GM21390 (cell line): ENCODE measurements at regions not wholly inside any gene's neighbourhood (a gene's known extent, or its start where the extent isn't known, plus 50 kb on each side); places are given as distances from the start of the nearest gene placed in this dataset.
"Not testable (repeated sequence)": the region's sequence is repeated elsewhere in the genome, so short reads cannot be mapped to it uniquely, and the experiment has no call there.

Experiments used
- ATAC-seq: cut with Tn5 transposase; IDR thresholded peaks from one replicate; pipeline ENCODE4 v1.9.1; 2021; ENCODE audit not compliant: unreplicated experiment

GRCh38 chr5:79924936-79925893, 65.8 kb downstream of the MTX3 start:
- no peak for ATAC-seq

- no peak for ATAC-seq
These were observed 67.6 kb downstream of the MTX3 start for GRCh38 chr5:79923431-79923830.

GRCh38 chr5:79922626-79923025, 68.4 kb downstream of the MTX3 start:
- ATAC-seq: no peak

DNA sequence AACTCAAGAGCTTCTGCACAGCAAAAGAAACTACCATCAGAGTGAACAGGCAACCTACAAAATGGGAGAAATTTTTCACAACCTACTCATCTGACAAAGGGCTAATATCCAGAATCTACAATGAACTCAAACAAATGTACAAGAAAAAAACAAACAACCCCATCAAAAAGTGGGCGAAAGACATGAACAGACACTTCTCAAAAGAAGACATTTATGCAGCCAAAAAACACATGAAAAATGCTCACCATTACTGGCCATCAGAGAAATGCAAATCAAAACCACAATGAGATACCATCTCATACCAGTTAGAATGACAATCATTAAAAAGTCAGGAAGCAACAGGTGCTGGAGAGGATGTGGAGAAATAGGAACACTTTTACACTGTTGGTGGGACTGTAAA, 83.6 kb downstream of the MTX3 start:
- not testable (repeated sequence) for ATAC-seq

GRCh38 chr5:79902571-79902970, 88.5 kb downstream of the MTX3 start:
- not testable (repeated sequence) for ATAC-seq

GRCh38 chr5:79901631-79902030, 89.4 kb downstream of the MTX3 start:
- ATAC-seq: no peak

DNA sequence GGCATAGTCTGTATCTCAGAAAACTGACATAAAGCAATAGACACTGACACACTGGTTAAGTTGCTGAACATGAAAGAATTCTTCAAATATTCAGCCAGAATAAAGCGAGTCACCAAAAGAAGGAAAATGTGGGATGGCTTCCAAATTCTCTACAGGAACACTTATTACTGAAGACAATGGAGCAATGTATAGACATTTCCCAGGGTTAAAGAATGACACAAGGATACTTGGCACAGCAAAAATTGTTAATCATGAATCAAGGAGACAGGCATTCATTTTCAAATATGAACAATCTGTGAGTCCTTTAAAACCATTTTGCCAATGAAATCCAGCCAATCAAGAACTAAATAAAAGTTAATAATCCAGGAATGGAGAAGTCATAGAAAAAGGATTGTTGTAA, 92.5 kb downstream of the MTX3 start:
- ATAC-seq: no peak

- ATAC-seq: no peak
These were observed 97.1 kb downstream of the MTX3 start for GRCh38 chr5:79893976-79894375.

DNA sequence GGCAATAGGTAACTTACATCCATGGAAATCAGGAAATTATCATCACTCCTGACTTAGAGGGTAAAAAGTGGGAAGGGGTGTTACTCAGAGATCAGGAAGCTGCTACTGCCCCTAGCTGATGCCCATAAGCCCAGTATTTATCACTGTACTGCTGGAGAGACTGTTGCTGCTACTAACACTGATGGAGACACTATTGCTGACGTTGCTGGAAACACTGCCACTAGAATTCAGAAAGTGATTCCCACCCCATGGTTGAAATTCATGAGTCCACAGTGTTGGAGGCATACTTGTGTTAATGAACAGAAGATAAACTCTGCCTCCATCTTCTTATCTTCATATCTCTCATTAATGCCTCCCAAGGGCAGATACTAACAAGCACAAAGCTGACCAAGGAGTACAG, 97.6 kb downstream of the MTX3 start:
- ATAC-seq: no peak

GRCh38 chr5:79890930-79891249, 100.2 kb downstream of the MTX3 start:
- no peak for ATAC-seq

DNA sequence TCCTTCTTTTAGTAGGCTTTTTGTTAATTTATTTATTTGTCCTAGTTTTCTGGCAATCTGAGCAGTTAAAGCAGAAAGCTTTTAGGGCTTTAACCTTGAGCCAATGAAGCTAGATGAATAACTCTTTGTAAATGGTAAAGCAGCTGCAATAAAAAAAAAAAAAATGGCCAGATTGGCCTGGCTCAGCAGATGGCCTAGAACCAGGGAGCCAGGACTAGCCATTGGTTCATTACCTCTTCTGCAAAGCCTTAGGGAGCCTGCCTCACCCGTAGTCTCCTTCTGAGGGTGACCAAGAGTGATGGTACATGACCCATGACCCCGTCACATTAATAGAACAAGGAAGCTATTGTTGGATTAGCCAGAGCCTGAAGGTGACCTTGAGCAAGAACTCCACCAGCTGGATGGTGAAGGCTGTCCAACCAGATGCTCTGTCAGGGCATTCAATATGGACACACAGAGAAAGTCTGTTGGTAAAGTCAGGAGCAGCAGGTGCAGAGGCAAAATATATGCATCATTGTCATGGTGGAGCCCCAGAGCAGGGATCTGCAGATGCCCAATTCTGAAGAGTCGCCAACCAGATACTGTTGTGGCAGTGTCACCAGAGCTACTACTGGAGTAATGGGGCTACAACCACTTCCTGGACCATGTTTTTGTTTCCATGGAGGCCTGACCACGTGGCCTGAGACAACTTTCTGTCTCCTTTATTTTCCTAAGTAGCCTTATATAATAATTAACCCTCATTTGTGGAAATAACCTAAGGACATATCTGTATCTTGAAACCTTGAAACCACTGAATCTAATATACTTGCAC, 100.7 kb downstream of the MTX3 start:
- ATAC-seq: no peak

DNA sequence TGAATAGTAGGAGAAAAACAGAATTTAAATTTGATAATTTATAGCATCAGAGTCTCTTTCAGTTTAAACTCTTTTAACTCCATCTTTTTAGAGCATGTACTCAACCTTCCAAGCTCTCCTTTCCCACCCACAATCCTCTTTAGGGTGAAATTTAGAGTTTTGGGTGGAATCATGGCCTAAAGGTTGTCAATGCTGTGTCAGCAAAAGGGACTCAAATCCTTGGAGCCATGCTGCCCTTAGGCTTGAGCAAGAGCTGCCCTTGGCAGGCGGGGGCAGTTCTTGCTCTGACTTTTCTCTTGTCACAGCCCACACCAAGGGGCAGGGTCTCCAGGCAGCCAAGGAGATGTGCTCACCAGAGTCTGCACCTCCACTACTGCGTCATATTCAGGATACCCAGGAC, 102.4 kb downstream of the MTX3 start:
- no peak for ATAC-seq

GRCh38 chr5:79886925-79887655, 104.0 kb downstream of the MTX3 start:
- ATAC-seq: no peak

DNA sequence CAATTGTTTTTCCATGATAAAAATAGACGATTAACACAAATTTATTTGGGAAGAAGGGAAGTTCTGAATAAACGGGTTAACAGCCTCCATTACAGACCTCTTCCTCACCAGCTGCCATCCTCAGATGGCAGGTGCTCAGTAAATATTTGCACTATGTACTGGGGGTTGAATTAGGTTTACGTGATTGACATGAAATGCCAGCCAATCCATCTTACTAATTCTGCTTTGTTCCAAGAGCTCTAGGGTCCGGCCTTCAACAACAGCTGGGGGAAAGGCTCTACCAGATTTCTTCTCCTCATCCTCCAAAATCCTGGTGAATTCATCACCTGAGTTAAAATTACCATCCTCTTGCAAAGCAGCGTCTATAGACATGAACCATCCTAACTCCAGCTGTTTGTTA, 104.6 kb downstream of the MTX3 start:
- ATAC-seq: no peak

DNA sequence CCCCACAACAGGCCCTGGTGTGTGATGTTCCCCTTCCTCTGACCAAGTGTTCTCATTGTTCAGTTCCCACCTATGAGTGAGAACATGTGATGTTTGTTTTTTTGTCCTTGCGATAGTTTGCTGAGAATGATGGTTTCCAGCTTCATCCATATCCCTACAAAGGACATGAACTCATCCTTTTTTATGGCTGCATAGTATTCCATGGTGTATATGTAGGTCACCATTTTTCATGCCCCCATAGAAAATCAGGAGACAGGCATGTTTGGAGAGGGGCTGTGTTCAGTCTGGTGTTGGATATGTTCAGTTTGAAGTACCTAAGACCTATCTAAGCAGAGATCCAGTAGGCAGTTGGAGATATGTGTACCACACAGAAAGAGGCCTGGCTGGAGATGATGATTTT, 111.2 kb downstream of the MTX3 start:
- not testable (repeated sequence) for ATAC-seq

- no peak for ATAC-seq
These were observed 112.2 kb downstream of the MTX3 start for GRCh38 chr5:79878721-79879336.

DNA sequence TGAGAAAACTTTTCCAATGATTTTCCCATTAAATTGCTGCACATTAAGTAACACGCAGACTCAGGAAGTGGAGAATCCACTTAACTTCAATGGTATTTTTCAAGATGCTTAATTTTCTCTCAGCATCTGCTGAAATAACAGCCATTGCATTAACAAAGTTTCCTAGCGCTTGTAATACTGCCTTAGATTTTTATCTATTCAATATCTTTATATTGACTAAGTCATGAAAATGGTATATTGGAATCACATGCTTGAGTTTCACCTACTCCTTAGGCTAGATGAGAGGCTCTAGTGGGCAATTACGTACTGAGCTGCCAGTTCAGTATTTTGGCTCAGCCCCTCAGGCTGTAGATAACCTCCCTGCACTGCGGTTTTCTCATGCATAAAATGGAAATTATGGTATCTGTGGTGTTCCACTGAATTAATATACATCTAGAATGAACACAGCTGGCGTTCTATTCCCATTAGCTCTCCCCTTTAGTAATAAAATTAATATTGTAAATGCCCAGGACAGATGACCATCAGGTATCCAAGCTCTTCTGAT, 112.9 kb downstream of the MTX3 start:
- ATAC-seq: no peak

DNA sequence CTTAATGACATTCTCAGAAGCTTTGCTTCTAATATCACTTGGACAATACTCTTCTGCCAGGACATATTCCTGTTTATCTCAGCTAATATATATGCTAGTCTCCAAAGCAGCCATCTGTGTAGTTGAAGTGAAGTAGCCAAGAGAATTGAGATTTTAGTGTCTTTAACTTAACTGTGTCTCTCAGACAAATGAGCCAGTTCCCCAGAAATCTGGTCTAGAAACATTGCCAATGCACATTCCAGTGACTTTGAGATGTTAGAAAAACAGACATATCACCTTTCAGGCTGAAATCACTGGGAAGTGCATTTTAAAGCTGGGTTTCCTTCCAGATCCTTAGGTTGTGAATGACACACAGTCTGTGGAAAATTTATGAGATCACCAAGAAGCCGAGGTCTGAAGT, 114.6 kb downstream of the MTX3 start:
- ATAC-seq: no peak

- no peak for ATAC-seq
These were observed 115.8 kb downstream of the MTX3 start for GRCh38 chr5:79875230-79875629.

DNA sequence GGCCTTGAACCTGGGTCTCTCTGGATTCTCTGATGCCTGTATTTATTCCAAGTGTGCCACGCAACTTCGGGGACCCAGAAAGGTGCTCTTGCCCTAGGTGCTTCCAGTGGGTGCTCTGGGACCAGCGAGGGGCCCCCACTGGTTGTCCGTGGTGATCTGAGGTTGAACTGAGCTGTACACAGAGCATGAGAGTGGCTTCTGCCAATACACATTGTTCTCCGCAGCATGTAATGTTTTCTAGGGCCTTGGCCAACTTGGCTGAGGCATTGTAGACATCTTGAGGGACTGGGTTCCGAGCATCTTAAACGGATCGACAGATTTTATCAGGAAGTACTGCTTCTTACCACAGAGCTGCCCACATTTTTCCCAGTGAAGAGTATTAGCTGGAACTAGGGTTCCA, 117.9 kb downstream of the MTX3 start:
- ATAC-seq: no peak

DNA sequence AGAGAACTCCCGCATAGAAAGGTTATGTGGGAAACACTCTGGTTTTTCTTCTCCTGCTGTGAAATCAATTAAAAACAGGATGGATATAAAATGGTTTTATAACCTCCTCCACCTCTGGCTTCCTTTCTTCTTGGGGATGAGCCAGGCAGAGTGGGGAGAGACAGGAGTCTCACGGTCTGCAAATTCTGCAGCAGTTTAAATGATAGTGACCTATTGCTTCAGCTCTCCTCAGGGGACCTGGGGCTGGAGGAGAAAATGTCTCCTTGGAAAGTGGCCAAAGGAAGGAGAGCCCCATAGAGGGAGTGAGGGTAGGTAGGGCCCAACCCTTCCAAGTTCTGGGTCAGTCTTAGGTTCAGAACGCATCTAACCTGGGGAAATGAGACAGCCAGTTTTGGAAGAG, 118.8 kb downstream of the MTX3 start:
- ATAC-seq: no peak
